Endometrial microvascular endothelial cells (primary cell): ENCODE measurements at regions not wholly inside any gene's neighbourhood (a gene's known extent, or its start where the extent isn't known, plus 50 kb on each side); places are given as distances from the start of the nearest gene placed in this dataset.

Experiments
- in situ Hi-C: cut with HindIII; loops from 2 replicates; pipeline ENCODE4 v1.10.0; 2017; ENCODE audit warnings: low sequenced_read_pairs, low pct_unique_long_range_greater_than_20kb; ENCODE audit errors: inconsistent ontology term

DNA sequence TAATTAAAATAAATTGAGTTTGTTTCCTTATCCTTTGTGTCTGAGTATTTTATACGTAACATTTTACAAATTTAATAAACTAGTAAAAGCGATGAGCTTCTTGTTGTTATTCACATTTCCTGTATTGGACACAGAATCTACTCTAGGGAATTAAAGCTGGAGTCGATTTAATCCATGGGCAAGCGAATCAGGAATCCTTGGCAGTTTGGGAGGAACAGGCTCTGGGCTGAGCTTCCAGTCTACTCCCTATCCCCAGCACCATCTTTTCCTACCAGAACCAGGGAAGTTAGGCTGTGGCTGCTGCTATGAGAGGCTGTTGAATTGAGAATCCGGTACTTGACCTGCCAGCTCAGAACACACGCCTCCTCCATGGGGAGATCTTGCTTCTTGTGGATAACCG lies 437.3 kb upstream of the TPM1 start:
- in situ Hi-C loops: no loop called here

DNA sequence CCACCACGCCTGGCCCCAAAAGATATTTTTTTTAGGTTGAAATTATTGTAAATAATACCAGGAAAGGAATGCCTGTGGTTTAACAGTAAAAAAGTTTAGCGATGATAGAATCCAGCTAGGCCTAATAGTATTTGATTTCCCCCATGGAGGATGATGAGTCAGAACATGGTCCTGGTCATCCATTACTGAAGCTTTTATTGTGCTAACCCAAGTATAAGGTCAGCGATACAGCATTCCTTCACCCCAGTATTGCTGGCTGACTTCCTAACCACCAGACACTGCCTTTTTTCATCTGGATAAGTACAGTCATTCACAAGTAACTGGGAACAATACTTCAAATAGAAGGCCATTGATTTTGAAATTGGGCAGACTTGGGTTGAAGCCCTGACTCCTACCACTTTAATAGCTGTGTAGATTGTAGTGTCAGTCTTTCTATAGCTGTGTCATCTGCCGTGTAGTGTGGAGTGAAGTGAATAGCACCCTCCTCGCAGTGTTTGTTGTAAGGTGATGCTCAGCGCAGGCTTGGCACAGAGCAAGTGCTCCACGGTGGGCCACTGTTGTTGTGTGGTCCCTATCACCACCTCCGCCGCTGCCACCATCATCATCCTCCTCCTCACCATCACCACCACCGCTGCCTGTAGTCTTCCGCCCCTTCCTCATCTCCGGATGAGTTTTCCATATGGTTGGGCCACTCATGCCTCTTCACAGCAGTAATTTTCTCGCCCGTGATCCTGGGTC lies 436.0 kb upstream of the TPM1 start:
- in situ Hi-C loops: no loop called here

DNA sequence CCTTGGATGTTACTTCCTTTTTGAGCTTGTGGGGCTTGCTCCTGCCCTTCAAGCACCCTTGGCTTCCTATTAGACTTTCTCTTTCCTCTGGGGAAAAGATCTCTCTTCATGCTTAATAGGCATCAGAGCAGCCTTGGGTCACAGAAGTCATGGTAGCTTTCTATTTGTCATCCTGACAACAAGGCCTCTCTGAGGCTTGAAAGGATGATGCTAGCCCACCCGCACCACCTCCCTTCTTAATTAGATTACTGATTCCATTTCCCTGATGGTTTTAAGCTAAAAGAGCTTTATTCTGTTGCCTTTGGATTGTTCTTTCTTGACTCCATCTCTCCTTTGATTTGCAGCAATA lies 435.5 kb upstream of the TPM1 start:
- in situ Hi-C loops: no loop called here

DNA sequence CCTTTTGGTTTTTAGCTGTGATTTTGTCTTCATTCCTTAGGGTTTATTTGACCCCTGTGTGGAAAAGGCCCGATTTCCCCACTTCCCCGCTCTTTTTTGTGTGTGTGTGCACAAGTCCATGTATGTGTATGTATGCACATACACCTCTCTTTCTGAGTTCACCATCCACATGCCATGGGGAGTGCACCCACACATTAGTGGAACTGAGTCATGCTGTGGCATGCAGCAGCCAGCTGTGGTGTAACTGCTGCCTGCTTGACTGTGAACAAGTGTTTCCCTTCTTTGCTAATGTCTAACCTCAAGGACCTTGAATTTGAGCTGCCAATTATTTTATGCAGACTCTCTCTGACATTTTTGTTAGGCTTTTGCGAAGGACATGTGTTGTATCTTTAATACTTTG lies 434.9 kb upstream of the TPM1 start:
- in situ Hi-C loops: no loop called here

DNA sequence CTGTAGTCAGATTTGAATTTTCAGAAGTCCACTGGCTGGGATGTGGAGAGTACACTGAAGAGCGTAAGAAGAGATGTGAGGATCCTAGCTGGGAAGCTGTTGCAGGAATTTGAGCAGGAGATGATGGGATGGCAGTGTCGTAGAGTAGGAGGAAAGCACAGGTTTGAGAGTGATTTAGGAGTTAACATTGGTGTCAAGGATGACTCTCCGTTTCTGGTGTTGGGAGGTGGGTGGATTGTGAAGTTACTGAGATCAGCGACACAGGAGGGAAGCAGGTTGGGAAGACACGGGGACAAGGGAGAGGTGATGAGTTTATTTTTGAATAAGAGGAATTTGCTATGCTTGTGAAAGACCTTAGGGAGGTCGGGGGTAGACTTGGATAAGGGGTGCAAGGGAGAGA lies 434.2 kb upstream of the TPM1 start:
- in situ Hi-C loops: no loop called here

DNA sequence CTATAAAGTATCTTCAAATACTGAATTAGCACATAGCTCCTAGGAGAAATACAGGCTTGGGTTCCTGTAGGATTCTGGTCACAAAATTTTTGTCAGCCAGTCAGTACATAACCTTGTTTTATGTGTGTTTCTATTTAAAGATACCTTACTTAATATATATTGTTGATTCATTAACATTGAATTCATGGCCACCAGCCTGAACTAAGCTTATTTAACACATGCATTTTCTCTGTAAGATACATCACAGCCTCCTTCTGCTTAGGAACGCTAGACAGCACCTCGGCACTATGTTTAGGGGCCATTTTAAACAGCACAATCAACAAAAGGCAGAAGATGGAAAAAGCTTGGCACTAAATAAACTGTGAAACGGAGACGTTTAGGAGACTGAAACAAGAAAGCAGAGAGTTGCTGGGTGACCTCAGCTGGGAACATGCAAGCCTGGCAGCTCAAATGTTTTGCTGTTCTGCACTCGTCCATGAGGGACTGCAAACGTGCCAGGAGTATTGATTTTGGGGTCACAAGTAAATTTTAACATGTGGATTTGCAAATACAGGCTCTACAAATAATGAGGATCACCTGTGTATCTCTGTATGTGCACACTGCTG lies 432.2 kb upstream of the TPM1 start:
- in situ Hi-C loops: no loop called here

DNA sequence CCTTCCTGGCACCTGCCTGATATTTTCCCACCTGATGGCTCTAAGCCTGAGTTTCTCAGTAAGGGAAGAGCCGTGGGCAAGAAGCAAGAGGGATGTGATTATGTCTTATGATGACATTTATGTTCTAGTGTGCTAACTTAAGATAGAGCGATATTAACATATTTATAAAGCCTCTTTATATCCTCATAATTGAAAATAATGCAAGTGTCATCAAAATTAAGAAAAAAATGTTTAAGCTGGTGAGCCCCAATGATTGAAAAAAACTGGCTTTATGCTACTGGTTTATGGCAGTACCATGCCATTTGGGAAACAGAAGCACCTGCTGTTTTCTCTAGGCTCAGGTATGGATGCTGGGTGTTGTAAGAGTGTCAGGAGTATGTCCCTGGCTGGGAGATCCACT lies 431.5 kb upstream of the TPM1 start:
- in situ Hi-C loops: no loop called here

DNA sequence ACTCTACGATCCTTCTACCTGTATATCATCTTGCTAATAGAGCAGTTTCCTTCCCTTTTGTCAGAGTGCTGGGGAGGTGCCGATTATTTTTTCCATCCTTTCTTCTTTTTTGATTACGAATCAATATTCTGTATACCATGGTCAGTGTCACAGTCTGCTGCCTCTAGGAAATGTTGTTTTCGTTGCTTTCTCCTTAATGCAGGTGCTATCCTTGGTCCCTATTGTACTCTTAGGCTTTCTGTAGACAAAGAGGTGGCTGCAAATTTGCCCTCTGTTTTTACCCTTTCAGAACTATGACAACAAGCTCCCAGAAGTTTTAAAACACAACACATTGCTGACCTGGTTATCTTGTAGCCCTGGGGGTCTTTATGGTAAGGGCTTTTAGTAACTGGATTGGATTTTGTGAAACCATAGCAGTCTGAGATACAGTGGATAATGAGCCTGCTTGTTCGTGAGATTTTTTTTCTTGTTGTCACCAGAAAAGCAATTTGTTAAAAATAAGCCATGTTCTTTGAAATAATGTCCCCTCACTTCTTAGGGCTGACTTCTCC lies 430.3 kb upstream of the TPM1 start:
- in situ Hi-C loops: no loop called here

DNA sequence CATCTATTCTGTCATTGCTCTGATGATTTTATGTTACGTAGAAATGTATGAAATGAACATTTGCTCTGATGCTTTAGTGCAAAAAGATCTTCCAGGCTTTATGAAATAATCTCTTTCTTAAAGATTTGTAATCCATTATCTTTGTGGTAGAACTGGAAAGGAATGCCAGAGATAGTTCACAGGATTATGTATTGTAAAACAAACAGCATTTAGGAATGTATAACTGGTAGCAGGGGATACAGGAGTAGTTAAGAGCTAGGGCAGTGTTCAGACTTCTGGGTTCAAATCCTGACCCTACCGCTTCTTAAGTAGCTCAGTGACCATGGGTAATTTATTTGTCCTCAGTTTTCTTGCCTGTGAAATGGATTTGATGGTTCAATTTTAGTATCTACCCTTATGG lies 429.8 kb upstream of the TPM1 start:
- in situ Hi-C loops: no loop called here

DNA sequence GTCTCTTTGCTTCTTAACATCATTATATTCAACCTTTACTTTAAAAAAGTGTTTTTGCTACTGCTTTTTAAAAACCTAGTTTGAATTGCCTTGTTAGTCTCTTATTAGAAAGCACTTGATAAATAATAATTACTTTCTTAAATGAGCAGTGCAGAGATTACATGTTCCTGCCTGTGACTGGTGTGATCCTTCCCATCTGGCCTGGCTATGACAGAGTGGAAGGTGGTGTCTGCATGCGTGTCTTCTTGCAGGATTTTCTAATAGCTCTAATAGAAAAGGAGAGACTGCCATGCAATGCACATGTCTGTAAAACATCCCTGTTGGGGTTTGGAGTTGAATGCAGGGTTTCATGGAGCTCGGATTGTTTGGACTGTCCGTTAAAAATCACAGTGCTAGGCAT lies 425.8 kb upstream of the TPM1 start:
- in situ Hi-C loops: no loop called here

DNA sequence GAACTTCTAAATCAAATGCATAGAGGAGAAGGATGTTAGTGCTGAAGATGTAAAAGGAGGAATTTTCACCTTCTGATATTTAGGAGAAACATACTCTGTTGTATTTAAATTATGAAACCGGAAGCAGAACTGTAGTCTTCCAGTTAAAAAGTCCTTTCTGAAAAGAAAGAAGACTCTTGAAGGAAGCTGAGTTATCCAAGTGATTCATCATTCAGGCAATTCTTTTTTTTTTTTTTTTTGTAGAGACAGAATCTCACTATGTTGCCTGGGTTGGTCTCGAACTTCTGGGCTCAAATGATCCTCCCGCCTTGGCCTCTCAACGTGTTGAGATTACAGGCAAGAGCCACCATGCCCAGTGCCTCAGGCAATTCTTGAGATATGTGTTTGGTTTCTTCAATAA lies 424.8 kb upstream of the TPM1 start:
- in situ Hi-C loops: no loop called here

DNA sequence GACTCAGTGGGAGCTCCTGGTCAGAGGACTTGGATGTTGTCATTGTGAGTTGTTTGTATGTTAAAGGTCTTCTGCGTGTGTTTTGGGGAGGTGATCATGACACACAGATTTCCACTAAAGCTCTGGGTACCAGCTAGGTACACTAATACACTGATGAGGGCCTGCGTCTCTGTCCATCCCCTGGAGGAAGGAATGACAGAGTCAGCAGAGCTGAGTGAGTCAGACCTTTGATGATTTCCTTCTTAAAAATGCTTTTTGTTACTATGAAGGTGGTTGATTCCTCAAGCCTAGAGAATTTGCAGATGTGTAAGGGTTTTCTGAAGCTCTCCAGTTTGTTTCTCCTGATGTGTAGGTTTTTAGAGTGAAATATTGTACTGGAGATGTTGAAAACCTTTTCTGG lies 424.1 kb upstream of the TPM1 start:
- in situ Hi-C loops: no loop called here

DNA sequence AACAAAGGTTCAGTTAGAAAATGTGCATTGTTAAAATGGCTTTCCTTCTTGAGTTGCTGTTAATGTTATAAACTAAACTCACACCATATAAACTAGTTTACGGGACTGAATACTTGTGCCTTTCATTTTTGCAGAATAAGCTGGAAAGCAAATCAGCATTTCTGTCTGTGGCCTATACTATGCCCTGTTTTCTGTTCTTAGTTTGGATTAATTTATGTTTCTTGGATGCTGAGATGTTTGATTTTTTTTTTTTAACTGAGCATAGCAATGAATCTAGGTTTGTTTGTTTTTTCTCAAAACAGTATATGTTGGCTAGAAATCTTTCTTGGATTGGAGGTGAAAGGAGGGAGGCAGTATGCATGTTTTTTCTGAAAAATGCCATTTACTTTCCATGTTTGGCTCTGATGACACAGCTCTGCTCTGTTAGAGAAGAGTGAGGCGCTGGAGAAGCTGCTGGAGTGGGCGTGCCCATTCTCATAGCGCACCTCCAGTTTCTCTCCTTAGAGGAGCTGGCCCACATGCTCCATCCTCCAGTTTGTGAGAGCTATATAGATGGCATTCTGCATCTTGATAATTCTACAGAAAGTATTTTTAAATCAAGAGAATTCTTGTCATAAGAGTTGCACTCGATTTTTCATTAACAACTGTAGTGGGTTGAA lies 423.6 kb upstream of the TPM1 start:
- in situ Hi-C loops: no loop called here

DNA sequence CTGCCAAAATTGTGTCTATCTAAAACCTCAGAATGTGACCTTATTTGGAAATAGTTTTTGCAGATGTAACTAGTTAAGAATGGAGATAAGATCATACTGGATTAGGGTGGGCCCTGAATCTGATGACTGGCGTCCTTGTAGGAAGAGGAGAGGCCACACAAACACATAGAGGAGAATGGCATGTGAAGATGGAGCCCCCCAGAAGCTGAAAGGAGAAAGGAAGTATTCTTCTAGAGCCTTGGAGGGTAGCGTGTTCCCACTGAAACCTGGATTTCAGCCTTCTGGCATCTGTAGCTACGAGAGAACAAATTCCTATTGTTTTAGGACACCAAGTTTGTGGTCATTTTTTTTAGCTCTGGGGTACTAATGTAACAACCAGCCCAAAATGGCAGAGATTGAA lies 423.0 kb upstream of the TPM1 start:
- in situ Hi-C loops: no loop called here

DNA sequence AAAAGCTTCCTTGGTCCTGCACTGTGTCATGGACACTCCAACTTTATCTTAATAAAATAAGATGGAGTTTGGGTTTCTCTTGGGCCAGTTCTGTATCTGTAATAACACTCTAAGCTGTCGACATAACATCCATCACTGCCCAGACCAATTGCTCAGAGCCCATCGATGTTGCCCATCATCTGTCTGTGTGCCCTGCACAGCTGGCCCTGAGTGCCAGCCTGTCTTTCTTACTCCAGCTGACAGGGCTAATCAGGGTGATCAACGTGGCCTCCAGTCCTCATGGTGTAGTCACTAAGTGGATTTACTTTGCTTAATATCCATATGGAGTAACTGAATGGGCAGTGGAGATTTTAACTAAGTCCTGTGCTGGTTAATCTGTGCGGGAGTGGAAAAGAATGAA lies 419.8 kb upstream of the TPM1 start:
- in situ Hi-C loops: no loop called here

DNA sequence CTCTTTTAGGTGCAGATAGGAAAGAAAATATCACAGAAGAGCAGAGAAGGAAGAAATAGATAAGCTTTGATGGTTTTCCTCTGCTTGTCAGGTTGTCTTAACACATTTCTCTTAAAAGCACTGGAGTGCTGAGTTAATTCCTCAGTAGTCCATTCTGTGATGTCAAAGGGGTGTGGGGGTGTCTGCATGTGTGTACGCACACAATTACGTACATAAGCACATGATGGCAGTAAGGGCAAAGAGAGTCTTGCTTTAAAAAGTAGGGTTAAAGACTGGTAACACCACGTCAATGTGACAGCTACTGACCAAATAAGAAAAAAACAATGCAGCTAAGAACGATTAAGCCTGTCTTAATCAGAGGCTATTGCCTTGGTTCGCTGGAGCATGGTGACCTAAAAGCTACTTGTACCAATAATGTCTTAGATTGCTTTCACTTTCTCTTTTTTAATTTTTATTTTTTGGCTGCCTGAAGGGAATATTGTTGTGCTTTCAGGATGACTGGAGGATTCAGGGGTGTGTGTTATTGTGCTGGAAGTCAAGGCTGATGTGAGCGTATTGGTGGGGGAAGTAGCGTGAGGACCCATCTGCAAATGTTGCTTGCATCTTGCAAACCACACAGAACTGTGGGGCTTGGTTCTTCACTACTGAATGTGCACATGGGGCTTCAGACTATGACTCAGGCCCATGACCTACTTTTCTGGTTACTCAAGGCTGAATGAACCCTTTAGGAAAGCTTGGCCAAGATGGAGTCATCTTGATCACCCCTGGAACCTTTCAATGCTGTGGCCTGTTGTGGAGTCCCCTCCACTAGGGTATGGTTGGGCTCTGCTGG lies 417.8 kb upstream of the TPM1 start:
- in situ Hi-C loops: no loop called here

DNA sequence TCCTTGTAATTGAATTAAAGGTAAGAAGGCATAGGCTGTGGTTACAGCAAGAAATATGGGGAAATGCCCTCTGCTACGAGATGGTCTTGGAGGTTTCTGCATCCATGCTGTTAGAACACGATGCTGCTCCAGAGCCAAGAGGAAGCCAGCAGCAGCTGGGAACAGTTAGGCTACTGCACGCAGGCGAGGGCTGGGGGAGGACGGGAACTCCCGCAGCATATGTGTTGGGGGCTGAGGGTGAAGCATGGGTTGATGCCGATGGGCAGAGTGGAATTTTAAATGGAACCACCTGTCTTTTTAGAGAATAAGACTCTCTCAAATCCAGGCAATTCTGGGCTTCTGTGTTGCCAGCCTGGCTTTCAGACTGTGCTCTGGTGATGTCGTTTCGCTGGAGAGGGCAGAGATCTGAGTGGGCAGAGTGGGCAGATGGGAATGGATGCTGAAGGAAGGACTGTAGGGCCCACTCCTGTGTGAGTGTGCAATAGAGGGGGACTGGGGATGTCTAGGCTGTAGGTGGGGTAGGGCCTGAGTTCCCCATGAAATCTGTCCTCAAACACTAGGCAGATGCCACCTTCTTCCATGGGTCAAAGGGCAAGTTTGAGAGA lies 417.0 kb upstream of the TPM1 start:
- in situ Hi-C loops: no loop called here

DNA sequence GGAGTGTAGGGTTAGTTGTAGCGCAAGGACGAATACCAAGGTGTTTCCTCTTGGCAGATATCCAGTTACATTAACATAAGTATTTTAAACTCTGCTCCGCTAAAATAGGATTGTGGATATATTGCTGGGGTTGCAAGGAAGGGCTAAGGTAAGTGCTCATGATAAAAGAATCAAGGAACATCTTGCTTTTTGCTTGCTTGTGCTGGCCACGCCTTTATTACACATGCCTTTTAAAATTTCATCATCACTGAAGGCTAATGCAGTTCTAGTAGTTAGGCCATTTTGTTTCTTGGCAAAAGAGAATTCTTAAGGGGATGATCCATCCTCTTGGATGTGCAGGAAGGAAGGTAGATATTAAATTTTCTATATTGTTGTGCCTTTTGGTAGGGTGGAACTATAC lies 415.6 kb upstream of the TPM1 start:
- in situ Hi-C loops: no loop called here

DNA sequence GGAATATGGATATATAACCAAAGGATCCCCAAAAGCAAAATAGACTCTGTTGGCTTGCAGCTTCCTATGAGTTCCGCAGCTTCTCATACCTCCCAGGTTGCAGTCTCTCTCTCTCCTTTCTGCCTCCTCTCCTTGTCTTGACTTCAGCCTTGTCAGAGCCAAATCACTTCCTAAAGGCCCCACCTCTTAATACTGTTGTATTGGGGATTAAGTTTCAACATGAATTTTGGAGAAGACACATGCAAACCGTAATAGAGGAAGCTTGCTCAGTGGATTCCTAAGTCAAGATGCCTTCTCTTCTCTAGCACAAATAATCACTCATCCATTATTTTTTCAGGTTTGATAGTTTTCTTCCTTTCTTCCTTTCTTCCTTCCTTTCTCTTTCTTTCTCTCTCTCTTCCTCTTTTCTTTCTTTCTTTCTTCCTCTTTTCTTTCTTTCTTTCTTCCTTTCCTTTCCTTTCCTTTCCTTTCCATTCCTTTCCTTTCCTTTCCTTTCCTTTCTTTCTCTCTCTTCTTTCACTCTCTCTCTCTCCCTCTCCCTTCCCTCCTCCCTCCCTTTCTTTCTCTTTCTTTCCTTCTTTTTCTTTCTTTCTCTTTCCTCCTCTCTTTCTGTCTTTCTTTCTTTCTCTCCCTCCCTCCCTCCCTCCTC lies 411.3 kb upstream of the TPM1 start:
- in situ Hi-C loops: no loop called here
